GM13977 (cell line): ENCODE measurements at regions not wholly inside any gene's neighbourhood (a gene's known extent, or its start where the extent isn't known, plus 50 kb on each side); places are given as distances from the start of the nearest gene placed in this dataset.

Source experiments
- DNase-seq: peaks from one replicate; pipeline ENCODE4 v3.0.0; 2012; ENCODE audit warnings: low spot score
- CTCF ChIP-seq: IDR thresholded peaks from 2 replicates; pipeline ENCODE4 v1.5.1; 2012; ENCODE audit warnings: mild to moderate bottlenecking, control low read depth; ENCODE audit not compliant: insufficient read depth; ENCODE audit errors: extremely low read depth, missing control alignments
- in situ Hi-C: fragments of 300-500 bp; cut with MboI; formaldehyde crosslinking; loops from one replicate; pipeline ENCODE4 v1.12.0; 2022; ENCODE audit warnings: low sequenced_read_pairs, low pct_unique_long_range_greater_than_20kb, mixed read lengths, inconsistent platforms; ENCODE audit not compliant: unreplicated experiment

DNA sequence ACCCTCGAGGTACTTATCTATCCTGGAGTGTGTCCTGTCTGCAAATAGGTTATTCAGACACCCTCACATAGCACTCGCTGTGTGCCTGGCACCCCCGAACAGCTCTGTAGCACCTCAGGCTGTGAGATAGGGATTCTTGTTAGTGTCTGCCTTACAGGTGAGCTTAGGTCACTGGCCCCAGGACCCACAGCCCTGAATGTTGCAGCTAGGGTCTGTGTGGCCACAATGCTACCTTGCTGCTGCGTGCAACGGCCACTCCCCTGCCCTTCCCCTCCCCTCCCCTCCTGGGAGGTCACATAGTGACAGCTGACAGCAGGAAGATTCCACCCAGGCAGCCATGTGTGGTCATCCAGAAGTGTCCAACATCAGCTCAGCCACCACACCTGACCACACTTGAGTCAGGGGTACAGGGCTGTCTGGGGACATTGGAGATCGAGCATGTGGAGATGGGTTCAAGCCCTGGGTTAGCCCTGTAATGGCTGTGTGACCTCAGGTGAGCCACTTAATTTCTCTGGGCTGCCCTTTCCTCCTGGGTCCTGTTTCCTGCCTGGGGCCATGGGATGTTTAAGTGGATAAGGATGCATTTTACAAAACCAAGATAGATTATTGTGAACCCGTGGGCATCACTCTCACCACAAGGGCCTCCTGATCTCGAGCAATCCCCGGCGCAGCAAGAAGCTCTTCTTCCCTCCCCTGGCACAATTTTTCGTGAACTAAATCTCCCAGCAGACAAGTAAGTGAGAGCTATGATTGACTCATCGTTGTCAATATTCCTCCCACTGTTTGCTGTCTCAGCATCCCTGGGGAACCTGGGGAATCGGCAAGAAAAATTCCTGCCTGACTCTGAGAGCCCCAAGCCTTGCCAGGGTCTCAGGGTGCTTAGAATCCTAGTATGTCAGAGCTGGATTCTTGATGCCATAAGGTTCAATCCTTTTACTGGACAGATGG is 208.7 kb downstream of the PTPRU start:
- no peak for DNase-seq
- no peak for TF ChIP-seq CTCF
- in situ Hi-C loops, result no loop called here

- no peak for TF ChIP-seq CTCF
These were observed 207.9 kb downstream of the PTPRU start for GRCh38 chr1:29444081-29444715.

DNA sequence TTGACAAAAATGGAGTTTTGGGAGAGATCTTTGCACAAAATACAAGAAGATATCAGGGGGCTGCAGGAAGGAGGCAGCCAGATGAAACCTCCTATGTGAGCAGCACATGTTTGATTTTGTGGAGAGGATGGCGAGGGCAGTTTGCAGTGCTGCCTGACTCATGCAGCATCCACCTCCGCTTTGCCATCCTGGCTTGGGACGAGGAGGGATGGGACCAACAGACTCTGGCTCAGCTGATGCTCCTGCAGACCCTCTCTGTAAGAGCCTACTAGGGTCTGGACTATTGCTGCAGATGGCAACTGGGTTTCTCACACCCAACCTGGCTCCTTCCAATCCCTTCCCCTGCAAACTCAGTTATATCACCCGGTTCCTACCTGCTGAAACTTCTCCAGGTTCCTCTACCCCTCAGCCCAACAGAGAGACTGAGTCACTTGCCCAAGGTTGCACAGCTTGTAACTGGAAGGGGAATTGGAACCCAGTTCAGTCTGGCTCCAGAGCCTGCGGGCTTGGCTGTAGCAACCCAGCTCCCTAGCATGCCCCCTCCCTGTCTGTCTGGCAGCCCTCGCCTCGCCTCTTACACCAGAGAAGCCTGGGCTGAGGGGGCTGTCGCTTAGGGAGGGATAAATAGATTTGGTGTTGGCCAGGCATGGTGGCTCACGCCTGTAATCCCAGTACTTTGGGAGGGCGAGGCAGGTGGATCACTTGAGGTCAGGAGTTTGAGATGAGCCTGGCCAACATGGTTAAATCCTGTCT is 205.8 kb downstream of the PTPRU start:
- DNase-seq, result no peak
- in situ Hi-C loops, result no loop called here
- no peak for TF ChIP-seq CTCF

More at GRCh38 chr1:29444081-29444715, 207.9 kb downstream of the PTPRU start:
- in situ Hi-C loops, result no loop called here
- no peak for DNase-seq

DNA sequence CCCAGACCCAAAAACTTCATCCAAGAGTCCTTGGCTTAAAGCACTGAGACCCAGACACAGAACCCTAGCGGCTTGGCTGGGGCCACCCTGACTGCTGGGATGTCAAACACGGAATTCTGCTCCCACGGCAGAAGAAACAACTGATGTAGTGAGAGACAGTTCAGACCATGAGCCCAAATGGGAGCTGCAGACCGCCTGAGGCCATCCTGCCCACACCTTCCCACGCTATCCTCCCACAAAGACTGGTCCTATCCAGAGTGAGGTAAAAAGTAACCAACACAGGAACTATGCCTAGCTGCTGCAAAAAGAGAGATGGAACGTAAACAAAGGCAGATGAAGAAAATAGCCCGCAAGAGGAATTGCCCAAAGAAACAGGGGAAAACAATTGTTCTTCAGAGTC is 203.3 kb downstream of the PTPRU start:
- in situ Hi-C loops, result no loop called here
- no peak for DNase-seq
- no peak for TF ChIP-seq CTCF

- no peak for DNase-seq
- in situ Hi-C loops, result no loop called here
- TF ChIP-seq CTCF, result no peak
These were observed 202.7 kb downstream of the PTPRU start for GRCh38 chr1:29438991-29439390.

DNA sequence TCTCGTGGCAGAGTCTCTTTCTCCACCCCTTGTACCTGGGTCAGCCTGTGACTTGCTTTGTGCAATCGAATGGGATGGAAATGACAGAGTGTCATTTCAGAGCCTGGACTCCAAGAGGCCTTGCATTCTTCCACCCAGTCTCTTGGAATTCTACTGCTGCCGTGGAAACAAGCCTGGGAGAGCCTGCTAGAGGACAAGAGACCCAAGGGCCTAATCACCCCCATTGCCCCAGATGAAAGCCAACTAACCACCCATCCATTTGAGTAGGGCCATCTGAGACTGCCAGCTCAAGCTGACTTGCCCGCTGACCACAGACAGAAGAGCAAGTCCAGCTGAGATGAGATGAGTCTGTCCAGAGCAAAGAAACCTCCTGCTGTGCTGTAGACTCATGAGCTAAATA is 201.6 kb downstream of the PTPRU start:
- no peak for TF ChIP-seq CTCF
- in situ Hi-C loops, result no loop called here
- DNase-seq, result no peak
